Activated CD4-positive, alpha-beta T cell treated with anti-CD3 and anti-CD28 coated beads, Interleukin-2, amount 50 U/mL, for 48 hours (primary cell): ENCODE measurements at regions not wholly inside any gene's neighbourhood (a gene's known extent, or its start where the extent isn't known, plus 50 kb on each side); places are given as distances from the start of the nearest gene placed in this dataset.

Experiments
- DNase-seq, 2 experiments: peaks; one replicate each; pipeline ENCODE4 v3.0.0-alpha.2; 2020

DNA sequence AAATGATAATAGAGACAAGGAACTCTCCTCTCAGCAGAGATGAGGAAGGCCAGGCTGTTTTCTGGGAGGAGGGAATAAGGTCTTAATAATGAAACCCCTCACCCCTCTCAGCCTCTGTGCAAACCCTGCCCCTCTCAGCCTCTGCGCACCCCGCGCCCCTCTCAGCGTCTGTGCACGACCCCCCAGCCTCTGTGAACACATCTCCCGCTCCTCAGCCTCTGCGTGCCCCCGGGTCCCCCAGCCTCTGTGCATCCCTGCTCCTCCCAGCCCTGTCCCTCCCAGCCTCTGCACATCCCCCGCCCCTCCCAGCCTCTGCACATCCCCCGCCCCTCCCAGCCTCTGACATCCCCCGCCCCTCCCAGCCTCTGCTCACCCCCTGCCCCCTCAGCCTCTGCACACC lies 837.8 kb downstream of the TBC1D22A start:
- DNase-seq = no peak

- DNase-seq = no peak
Observed at GRCh38 chr22:47599753-47600152, 837.3 kb downstream of the TBC1D22A start.

- DNase-seq = no peak
Observed at GRCh38 chr22:47598864-47599263, 836.4 kb downstream of the TBC1D22A start.

- DNase-seq = no peak
Observed at GRCh38 chr22:47597041-47597440, 834.6 kb downstream of the TBC1D22A start.

- DNase-seq = no peak
Observed at GRCh38 chr22:47596176-47596690, 833.8 kb downstream of the TBC1D22A start.

GRCh38 chr22:47594836-47595521 lies 832.5 kb downstream of the TBC1D22A start:
- DNase-seq = no peak

- no peak for DNase-seq
Observed at GRCh38 chr22:47593911-47594311, 831.5 kb downstream of the TBC1D22A start.

DNA sequence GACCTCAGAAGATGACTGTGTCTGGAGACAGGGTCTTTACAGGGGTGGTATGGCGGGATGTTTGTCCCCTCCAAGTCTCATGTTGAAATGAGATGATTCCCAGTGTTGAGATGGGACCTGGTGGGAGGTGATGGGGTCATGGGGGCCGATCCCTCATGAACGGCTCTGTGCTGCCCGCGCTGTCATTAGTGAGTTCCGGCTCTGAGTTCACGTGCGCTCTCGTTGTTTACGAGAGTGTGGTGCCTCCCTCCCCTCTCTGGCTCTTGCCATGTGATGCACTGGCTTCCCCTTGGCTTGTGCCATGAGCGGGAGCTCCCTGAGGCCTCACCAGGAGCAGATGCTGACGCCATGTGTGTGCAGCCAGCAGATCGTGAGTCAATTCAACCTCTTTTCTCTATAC lies 830.8 kb downstream of the TBC1D22A start:
- DNase-seq = no peak

- no peak for DNase-seq
Observed at GRCh38 chr22:47592791-47593190, 830.3 kb downstream of the TBC1D22A start.

DNA sequence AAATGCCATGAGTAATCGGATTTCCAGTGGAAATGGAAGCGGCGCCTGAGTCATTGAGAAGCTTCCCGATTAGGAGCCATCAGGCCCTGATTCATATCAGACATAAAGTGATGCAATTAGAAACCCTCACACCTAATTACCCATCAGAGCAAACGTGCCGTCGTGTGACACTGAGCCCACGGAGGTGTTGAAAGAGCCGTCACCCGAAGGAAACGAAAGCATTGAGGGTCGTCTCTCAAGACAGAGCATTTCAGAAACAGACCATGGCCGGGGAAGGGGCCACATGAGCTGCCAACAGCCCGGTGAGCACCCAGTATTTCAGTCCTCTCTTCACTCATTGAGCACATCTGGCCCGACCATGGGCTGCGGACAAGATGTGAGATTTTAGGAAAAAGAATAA lies 829.3 kb downstream of the TBC1D22A start:
- DNase-seq = no peak

DNA sequence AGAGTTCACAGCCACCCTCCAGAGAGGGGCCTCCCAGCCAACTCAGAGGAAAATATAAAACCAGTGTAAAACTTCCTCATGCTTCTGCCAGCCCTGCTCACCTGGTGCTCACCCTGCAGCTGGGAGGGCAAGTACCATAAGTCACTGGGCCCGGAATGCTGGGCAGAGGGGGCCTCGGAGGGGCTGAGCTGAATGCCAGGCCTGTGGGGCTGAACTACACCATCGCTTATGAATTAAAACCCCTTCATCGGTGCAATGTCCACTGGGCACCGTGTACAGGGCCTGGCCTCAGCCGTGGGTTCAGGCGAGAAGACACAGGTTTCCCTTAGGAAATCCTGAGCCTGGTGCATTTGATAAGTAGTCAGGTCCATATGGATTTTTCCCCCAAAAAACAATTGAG lies 828.6 kb downstream of the TBC1D22A start:
- DNase-seq = no peak

DNA sequence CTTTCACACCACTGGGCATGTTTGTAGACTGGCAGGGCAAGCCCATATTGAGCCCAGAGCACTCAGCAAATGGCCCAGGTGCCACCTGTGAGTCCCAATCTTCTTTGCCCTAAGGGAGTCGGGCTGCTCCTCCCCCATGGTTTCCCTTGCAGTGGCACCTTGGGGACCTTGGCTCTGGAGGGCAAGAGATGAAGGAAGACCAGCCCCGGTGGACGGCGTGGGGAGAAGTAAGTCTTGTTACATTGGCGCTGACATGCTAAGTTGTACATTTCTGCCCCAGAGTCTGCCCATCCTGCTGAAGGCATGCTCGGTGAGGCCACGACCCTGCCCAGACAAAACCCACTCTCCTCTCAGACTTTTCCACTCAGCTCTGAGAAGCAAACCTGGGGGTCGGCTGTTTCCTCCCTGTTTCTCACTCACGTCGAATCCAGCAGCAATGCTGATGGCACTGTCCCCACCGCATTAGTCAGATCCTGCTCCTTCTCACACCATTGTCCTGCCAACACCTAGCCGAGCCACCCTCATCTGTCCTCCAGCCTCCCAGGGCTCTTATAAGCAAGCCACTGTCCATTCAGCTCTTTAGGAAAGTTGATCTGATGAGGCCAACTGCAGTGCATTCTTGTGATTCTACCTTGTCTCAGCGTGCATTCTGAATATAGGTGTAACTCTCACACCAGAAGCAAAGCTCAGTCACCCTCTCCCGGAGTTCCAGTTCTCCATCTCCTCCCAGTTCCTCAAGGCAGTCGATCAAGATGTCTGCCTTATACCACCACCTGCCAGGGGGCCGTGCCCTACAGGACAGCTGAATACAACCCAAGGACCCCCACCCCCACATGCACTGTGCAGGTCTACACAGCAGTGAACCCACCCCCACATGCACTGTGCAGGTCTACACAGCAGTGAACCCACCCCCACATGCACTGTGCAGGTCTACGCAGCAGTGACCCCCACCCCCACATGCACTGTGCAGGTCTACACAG lies 827.1 kb downstream of the TBC1D22A start:
- DNase-seq = no peak

DNA sequence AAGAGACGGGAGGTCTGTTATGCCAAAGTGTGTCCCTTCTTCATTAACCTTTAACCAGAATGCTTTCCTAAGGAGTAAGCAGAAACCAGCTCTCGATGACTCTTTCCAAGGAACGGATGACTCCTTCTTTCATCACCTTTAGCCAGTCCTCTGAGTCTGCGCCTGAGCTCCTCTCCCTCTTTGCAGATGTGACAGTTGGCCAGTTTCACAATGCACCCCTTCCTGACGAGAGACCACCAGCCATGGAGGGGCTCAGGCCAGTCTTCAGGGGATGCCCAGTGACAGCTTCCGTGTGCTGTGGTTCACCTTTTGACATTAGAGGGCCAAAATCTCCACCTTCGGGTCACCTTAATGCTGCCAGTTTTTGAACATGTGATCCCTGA lies 826.1 kb downstream of the TBC1D22A start:
- DNase-seq = no peak

DNA sequence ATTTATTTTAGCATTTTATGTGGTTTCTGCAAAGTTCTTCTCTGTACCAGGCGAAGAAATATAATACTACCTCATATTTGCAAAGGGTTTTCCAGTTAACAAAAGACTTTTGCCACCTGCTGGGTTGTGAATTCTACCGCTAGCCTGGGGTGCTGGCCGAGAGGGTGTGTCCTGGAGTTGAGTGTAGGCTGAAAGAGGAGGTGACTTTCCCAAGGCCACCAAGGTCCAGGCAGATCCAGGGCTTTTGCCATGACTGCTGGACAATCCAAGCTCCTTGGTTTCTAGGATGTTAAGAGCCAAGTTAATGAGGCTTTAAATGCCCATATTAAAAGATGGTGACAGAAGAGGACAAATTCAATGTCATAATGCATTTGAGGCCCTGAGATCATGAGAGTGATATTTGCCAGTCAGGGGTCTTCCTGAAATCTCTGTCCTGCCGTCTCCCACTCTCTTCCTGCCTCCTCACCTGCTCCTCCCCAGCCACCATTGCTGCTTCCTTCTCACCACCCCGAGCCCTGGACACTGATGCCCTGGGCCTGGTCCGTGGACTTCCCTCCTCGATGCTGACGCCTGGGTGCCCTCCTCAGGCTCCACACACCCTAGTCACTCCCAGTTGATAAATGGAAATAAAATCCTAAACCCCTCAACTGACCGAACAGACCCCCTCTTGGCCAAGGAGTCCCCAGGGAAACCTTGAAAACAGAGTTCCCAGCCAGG lies 825.6 kb downstream of the TBC1D22A start:
- DNase-seq = no peak

DNA sequence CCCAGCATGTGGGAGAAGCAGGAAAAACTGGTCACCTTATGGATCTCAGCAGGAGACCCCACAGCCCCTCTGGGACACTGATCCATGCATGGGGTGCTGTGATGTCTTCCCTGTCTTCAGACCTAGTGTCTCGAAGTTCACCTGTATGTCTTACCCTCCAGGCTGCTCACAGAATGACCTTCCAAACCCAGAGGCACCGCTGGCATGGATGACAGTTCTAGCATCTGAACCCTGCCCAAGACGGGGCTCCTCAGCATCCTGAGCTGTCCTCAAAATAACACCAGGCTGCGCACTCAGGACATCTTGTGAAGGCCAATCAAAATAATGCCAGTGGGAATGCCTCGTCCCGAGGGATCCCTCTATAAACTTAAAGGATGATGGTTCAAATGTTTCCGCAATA lies 824.9 kb downstream of the TBC1D22A start:
- no peak for DNase-seq

DNA sequence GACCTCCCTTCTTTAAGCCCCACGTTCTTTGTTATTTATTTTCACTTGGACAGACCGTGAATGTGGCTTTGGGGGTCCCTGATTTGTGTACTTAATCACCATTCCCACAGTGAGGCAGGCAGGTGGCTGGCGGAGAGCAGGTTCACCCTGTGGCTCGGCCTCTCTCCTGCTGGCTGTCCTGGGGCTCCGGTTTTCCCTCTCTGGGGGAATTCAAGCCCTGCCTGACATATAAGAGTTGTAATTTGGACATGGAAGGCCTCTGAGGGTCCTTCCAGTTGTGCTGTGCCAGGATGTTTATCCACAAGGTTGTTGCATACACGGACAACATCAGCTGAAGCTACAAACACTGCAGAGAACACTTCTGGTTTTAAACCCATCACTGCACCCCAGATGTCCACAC lies 824.5 kb downstream of the TBC1D22A start:
- no peak for DNase-seq

DNA sequence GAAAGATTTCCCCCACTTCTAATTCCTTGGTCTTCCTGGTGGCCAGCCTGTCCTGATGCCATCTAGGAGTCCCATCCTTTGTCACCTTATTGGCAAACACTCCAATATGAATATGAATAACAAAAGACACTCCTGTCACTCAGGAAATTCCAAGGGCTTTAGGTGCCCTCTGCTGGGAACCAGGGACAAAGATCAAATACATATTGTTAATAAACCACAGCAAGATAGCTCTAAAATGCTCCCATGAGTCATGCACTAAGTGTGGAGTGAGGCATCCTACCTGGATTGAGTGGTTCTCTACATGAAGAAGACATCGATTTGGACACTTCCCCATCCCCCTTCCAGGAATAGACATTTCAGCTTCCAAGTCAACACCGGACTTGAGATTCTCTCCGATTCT lies 823.6 kb downstream of the TBC1D22A start:
- DNase-seq = no peak

DNA sequence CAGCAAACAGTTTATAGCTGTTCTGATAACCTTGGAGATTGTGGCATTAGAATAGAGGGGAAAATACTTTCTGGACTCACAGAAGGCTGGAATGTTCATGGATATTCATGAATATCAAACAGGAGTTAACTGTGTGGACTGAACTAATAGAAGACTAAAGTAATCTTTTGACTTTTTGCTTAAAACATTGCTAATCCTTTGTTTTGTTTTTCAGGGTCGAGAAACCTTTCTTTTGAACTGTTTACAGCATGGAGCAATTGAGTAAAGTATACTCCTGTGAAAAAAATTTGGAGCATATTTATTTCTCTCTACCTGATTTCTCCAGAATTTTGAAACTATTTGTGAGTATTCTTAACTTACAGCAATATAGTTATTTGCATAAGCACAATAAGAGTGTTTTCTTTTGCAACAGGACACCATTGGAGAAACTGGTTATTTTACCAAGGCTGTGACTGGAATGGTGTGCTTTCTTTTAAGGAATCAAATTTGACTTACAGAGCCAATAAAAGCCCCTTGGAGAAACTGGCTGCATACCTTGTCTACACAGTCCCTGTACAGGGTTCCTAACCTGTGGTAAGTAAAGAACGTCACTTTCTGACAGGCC lies 821.6 kb downstream of the TBC1D22A start:
- DNase-seq = no peak

GRCh38 chr22:47582067-47582466 lies 819.6 kb downstream of the TBC1D22A start:
- DNase-seq = no peak

DNA sequence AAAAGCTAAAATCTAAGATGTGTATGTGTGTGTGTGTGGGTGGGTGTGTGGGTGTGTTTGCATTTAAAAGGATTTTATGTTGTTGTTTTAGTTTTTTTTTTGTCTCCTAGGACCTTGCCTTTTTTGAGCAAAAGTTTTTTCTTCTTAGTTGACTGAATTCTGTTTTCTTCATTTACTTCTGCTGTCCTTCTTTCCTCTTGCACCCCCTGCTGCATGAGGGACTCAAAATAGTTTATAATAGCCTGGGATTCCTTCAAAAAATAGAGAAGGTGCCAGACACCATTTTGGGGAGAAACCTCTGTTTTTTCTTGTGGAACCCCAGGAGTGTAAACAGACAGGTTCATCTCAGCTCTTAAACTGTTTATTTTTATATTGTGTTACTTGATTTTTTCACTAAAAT lies 817.7 kb downstream of the TBC1D22A start:
- DNase-seq = no peak

GRCh38 chr22:47576908-47577307 lies 814.5 kb downstream of the TBC1D22A start:
- no peak for DNase-seq

- DNase-seq = no peak
Observed at GRCh38 chr22:47575291-47575690, 812.8 kb downstream of the TBC1D22A start.

DNA sequence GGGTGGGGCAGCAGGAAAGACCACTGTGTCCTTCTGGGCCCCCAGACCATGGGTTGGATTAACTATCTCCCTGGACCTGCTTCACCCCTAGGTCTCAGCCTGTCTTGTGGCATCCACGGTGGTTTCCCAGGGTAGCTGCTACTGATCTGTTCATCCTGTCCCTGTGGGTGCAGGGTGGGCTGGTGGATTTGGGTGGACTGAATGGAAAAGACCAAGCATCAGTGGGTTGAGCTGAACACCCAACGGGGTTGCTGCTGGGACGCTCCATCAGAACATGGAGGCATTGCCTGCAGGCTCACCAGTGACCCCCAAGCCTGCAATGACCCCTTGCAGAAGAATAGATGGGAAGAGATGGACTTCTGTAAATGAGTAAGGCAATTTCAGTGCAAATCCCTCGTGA lies 812.1 kb downstream of the TBC1D22A start:
- DNase-seq = no peak
